ENCODE measurements at regions not wholly inside any gene's neighbourhood (a gene's known extent, or its start where the extent isn't known, plus 50 kb on each side); places are given as distances from the start of the nearest gene placed in this dataset.
"Not testable (repeated sequence)": the region's sequence is repeated elsewhere in the genome, so short reads cannot be mapped to it uniquely, and the experiment has no call there.

- DNase-seq (ENCODE audit: low spot score) = no peak
Measured at GRCh38 chr10:64846700-64847099, 1325.5 kb downstream of the REEP3 start.

DNA sequence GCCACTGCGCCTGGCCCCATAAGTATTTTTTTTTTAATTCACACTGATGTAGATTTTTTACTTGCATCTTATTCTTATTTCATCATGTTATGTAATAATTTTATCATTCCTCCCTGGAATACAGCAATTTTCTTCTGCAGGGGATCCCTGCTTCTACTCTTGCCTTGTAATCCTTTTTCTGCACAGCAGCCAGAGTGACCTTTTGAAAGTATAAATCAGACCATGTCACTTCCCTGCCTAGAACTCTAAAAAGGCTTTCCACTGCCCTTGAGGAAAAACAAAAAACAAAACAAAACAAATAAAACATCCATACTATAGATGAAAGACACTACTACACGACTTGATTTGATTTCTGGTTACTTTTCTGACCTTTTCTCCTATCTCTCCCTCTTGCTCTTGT lies 1334.7 kb downstream of the REEP3 start:
- DNase-seq (ENCODE audit: low spot score) = no peak

DNA sequence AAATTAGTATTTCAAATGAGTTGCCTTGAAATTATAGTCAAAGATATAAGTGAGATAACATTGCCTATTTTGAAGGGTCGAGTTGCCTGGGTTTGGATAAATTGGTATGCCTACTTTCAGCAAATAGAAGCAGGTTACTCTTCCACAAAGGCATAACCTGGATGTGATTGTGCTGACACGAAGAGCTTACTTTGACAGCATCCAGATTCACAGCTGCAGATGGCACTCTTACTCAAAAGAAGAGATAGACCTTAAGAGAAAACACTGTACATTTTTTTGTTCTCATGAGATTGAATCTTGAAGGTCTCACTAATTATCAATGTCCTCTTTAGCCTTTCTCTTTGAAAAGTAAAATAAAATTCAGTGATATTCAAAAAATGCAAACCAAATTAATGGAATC lies 1338.7 kb downstream of the REEP3 start:
- no peak for DNase-seq (ENCODE audit: low spot score)

DNA sequence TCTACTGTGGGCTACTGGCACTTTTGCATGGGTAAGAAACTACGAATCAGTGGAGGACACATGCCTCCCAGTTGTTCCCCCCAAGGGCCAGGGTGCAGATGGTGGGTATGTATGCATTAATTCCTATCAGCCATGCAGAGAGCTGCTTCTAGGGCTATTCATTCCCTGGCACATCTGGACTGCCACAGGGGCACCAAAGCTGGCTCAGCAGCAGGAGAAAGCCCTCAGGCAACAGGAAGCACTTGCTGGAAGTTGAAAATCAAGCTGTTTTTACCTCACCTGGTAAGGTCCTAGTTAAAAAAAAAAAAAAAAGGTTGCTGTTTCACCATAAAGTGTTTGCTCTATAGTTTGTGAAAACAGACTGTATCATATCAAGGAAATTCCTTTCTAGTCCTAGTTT lies 1342.6 kb downstream of the REEP3 start:
- DNase-seq (ENCODE audit: low spot score) = no peak

- DNase-seq (ENCODE audit: low spot score) = no peak
Measured at GRCh38 chr10:64867501-64867962, 1346.3 kb downstream of the REEP3 start.

GRCh38 chr10:64873088-64873487 lies 1351.9 kb downstream of the REEP3 start:
- no peak for DNase-seq (ENCODE audit: low spot score)

- DNase-seq (ENCODE audit: low spot score) = no peak
Measured at GRCh38 chr10:64873959-64874358, 1352.8 kb downstream of the REEP3 start.

- no peak for DNase-seq (ENCODE audit: low spot score)
Measured at GRCh38 chr10:64880546-64880945, 1359.3 kb downstream of the REEP3 start.

GRCh38 chr10:64881257-64881656 lies 1360.1 kb downstream of the REEP3 start:
- DNase-seq (ENCODE audit: low spot score) = no peak

GRCh38 chr10:64896582-64896981 lies 1375.4 kb downstream of the REEP3 start:
- no peak for DNase-seq (ENCODE audit: low spot score)

DNA sequence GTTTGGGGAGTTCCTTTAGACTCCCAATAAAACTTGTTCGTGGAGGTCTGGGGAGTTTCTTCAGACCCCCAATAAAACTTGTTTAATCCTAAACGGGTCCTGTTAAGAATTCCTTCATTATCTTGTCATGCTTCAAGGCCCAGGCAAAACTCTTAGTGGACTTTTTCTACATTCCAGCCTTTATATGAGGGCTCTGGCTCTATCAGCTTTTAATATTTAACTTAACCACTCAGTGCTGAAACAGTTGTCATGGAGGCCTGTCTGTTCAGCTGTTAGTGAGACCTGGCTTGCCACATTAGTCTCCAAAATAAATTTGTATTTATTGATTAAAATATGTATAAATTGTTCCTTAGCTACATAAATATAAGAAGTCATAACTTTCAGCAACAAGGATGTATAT lies 1385.1 kb downstream of the REEP3 start:
- not testable (repeated sequence) for DNase-seq (ENCODE audit: low spot score)

- not testable (repeated sequence) for DNase-seq (ENCODE audit: low spot score)
Measured at GRCh38 chr10:64924306-64924705, 1403.1 kb downstream of the REEP3 start.

- no peak for DNase-seq (ENCODE audit: low spot score)
Measured at GRCh38 chr10:64952042-64952441, 1430.8 kb downstream of the REEP3 start.

- DNase-seq (ENCODE audit: low spot score) = no peak
Measured at GRCh38 chr10:64956441-64956840, 1435.2 kb downstream of the REEP3 start.

GRCh38 chr10:64959116-64959515 lies 1437.9 kb downstream of the REEP3 start:
- no peak for DNase-seq (ENCODE audit: low spot score)

- no peak for DNase-seq (ENCODE audit: low spot score)
Measured at GRCh38 chr10:64959883-64960282, 1438.7 kb downstream of the REEP3 start.

GRCh38 chr10:64973391-64973790 lies 1452.2 kb downstream of the REEP3 start:
- DNase-seq (ENCODE audit: low spot score) = no peak

- DNase-seq (ENCODE audit: low spot score) = no peak
Measured at GRCh38 chr10:64976150-64976549, 1454.9 kb downstream of the REEP3 start.

- DNase-seq (ENCODE audit: low spot score) = no peak
Measured at GRCh38 chr10:64977915-64978314, 1456.7 kb downstream of the REEP3 start.

DNA sequence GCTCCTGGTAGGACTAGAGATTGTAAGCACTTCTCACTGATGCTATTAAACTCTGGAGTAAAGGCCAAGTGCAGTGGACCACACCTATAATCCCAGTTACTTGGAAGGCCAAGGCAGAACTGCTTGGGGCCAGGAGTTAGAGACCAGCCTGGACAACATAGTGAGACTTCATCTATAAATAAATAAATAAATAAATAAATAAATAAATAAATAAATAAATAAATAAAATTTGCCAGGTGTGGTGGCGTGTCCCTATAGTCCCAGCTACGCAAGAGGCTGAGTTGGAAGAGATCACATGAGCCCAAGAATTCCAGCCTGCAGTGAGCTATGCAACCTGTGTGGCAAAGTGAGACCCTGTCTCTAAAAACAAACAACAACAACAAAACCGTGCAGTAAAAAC lies 1475.7 kb downstream of the REEP3 start:
- DNase-seq (ENCODE audit: low spot score) = no peak

- DNase-seq (ENCODE audit: low spot score) = no peak
Measured at GRCh38 chr10:65010845-65011244, 1489.6 kb downstream of the REEP3 start.

DNA sequence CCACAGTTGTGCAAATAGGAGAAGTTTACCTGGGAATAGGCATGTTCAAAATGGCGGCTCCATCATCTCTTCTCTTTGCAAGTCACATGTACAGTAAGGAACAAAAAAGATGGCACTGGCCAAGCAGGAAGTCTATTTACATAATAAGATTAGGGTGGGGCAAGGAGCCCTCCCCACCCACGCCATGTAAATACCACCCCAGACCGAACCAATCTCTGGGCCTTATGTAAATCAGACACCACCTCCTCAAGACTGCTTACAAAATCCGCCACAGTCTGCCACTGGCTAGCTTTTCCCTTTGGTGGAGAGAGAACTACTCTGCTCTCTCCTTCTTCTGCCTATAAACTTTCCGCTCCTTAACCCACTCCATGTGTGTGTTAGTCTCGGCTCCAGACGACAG lies 1496.3 kb downstream of the REEP3 start:
- DNase-seq (ENCODE audit: low spot score) = no peak

DNA sequence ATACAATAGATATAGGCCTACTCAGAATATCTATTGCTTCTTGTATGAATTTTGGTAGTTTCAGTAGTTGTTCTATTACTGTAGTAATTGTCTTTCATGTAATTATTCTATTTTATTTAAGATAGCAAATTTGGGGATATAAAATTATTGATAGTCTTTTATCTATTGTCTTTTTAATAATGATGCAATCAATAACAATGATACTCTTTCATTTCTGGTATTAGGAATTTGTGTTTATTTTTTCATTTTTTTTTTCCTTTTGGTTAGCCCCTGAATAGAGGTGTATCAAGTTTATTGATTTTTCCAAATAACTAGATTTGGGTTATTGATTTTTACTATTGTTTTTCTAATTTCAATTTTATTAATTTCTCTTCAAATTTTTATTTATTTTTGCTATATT lies 1503.7 kb downstream of the REEP3 start:
- DNase-seq (ENCODE audit: low spot score) = no peak

DNA sequence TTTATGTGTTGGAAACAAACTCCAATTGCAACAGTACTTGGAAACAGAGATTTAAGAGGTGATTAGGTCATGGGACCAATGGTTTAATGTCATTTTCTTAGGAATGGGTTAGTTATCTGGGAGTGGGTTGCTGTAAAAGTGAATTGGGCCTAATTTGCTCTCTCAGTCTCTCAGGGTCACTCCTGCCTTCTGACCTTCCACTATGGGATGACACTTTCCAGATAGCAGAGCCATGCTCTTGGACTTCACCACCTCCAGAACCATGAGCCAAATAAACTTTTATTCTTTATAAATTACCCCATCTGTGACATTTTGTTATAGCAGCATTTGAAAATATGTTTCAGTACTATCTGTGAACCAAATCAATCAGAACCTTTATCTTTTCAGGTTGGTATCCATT lies 1509.1 kb downstream of the REEP3 start:
- DNase-seq (ENCODE audit: low spot score) = no peak

All from AG08395 (cell line).